ENCODE measurements at regions not wholly inside any gene's neighbourhood (a gene's known extent, or its start where the extent isn't known, plus 50 kb on each side); places are given as distances from the start of the nearest gene placed in this dataset.

DNA sequence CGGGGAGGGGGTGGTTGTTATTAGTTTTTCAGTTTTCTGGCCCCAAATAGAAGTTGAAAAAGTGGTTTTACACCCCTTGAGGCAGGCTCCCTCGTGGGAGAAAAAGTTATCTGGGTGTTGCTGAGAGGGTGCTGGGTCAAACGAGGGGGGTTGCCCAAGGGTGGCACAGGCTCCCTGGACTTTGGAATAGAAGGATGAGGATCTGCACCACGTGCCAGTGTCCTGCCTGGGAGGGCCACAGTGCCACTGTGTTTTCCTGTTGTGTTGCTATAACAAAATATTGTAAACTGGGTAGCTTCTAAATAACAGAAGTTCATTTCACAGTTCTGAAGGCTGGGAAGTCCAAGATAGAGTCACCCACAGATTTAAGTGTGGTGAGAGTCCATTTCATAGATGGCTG lies 181.9 kb downstream of the CXCL12 start:
- ChIA-PET CTCF (no interaction called here), POLR2A (ENCODE audit: unreplicated experiment) (no interaction called here)

DNA sequence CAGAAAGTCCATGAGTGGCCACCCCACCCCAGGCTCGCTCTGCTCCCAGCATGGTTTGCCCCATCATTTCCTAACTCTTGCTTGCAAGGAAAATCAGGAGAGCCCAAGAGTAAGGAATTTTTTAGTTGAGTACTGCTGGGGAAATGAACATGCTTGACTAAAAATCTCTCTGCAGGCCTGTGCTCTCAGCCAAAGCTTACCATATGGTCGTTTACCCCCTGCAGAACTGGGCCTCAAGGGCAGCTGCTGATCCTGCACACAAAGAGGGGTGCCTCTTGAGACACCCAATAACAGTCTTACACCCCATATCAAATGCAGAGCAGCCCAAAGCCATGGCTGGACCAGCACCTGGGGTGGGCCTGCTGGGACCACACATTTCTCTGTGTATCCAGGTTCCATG lies 183.2 kb downstream of the CXCL12 start:
- ChIA-PET POLR2A (ENCODE audit: unreplicated experiment) (no interaction called here), CTCF (no interaction called here)
- no peaks in the 10 kb centered on the region for H4K20me1 ChIP-seq (ENCODE audit: insufficient read depth)
- peaks cover 23% of the 10 kb centered on the region for H3K27me3 ChIP-seq (ENCODE audit: insufficient read depth, low read depth)
- H3K79me2 ChIP-seq (ENCODE audit: low read depth) = no peaks in the 10 kb centered on the region
- no peaks in the 10 kb centered on the region for H3K36me3 ChIP-seq (ENCODE audit: low read depth)
- H3K9me3 ChIP-seq (ENCODE audit: insufficient read depth, low read depth) = no peaks in the 10 kb centered on the region
- H3K27ac ChIP-seq = no peak overlapping the region
- no peak for DNase-seq
- no peaks in the 10 kb centered on the region for H3K4me1 ChIP-seq (replicated peaks; ENCODE audit: insufficient read depth)
- H3K4me3 ChIP-seq = no peak overlapping the region
- H2AFZ ChIP-seq = no peak overlapping the region
- intact Hi-C loops (cut with micrococcal nuclease; ENCODE audit: unreplicated experiment) = no loop called here
- no peak for TF ChIP-seq EZH2 (IDR thresholded peaks at IDR 0.05; ENCODE audit: low read depth)
- TF ChIP-seq, protein P1, sequence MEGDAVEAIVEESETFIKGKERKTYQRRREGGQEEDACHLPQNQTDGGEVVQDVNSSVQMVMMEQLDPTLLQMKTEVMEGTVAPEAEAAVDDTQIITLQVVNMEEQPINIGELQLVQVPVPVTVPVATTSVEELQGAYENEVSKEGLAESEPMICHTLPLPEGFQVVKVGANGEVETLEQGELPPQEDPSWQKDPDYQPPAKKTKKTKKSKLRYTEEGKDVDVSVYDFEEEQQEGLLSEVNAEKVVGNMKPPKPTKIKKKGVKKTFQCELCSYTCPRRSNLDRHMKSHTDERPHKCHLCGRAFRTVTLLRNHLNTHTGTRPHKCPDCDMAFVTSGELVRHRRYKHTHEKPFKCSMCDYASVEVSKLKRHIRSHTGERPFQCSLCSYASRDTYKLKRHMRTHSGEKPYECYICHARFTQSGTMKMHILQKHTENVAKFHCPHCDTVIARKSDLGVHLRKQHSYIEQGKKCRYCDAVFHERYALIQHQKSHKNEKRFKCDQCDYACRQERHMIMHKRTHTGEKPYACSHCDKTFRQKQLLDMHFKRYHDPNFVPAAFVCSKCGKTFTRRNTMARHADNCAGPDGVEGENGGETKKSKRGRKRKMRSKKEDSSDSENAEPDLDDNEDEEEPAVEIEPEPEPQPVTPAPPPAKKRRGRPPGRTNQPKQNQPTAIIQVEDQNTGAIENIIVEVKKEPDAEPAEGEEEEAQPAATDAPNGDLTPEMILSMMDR (conservative IDR thresholded peaks at IDR 0.05) = no peak
- BruUV-seq (replicated peaks) = no TSS peak
- no peaks in the 10 kb centered on the region for H3F3A ChIP-seq (ENCODE audit: insufficient read depth, low read depth)
- no peak overlapping the region for H3K4me2 ChIP-seq
- no peaks in the 10 kb centered on the region for H3K9me2 ChIP-seq (ENCODE audit: insufficient read depth)

More for the DNA sequence above, 181.9 kb downstream of the CXCL12 start:
- no TSS peak for BruUV-seq (replicated peaks)
- H3K36me3 ChIP-seq (ENCODE audit: low read depth) = no peaks in the 10 kb centered on the region
- no peaks in the 10 kb centered on the region for H3K79me2 ChIP-seq (ENCODE audit: low read depth)
- H2AFZ ChIP-seq = no peak overlapping the region
- no peaks in the 10 kb centered on the region for H4K20me1 ChIP-seq (ENCODE audit: insufficient read depth)
- no peak overlapping the region for H3K4me2 ChIP-seq
- H3K4me3 ChIP-seq = no peak overlapping the region
- no peaks in the 10 kb centered on the region for H3F3A ChIP-seq (ENCODE audit: insufficient read depth, low read depth)
- no peaks in the 10 kb centered on the region for H3K4me1 ChIP-seq (replicated peaks; ENCODE audit: insufficient read depth)
- intact Hi-C loops (cut with micrococcal nuclease; ENCODE audit: unreplicated experiment) = no loop called here
- no peak overlapping the region for H3K27ac ChIP-seq
- H3K9me2 ChIP-seq (ENCODE audit: insufficient read depth) = no peaks in the 10 kb centered on the region
- TF ChIP-seq, protein P1 (conservative IDR thresholded peaks at IDR 0.05) = no peak
- TF ChIP-seq EZH2 (IDR thresholded peaks at IDR 0.05; ENCODE audit: low read depth) = no peak
- peaks cover 31% of the 10 kb centered on the region for H3K27me3 ChIP-seq (ENCODE audit: insufficient read depth, low read depth)
- DNase-seq = no peak
- no peaks in the 10 kb centered on the region for H3K9me3 ChIP-seq (ENCODE audit: insufficient read depth, low read depth)

DNA sequence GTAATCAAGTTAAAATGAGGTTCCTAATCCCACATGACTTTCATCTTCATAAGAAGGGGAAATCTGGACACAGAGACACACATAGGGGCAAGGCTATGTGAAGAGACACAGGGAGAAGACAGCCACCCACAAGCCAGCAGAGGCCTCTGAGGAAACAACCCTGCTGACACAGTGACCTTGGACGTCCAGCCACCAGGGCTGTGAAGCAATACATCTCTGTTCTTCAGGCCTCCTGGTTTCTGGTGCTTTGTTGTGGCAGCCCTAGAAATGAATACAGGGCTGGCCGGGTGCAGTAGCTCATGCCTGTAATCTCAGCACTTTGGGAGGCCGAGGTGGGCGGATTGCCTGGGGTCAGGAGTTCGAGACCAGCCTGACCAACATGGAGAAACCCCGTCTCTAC lies 183.9 kb downstream of the CXCL12 start:
- Histone ChIP-seq H3K9me3 (ENCODE audit: insufficient read depth, low read depth) (no peaks in the 10 kb centered on the region), H3K9me2 (ENCODE audit: insufficient read depth) (no peaks in the 10 kb centered on the region), H4K20me1 (ENCODE audit: insufficient read depth) (no peaks in the 10 kb centered on the region), H3K4me1 (replicated peaks; ENCODE audit: insufficient read depth) (no peaks in the 10 kb centered on the region), H3K36me3 (ENCODE audit: low read depth) (no peaks in the 10 kb centered on the region), H3K4me2 (no peak overlapping the region), H3F3A (ENCODE audit: insufficient read depth, low read depth) (no peaks in the 10 kb centered on the region), H3K27ac (no peak overlapping the region), H2AFZ (no peak overlapping the region), H3K4me3 (no peak overlapping the region), H3K27me3 (ENCODE audit: insufficient read depth, low read depth) (peaks cover 17% of the 10 kb centered on the region), H3K79me2 (ENCODE audit: low read depth) (no peaks in the 10 kb centered on the region)
- no peak for DNase-seq
- no TSS peak for BruUV-seq (replicated peaks)
- TF ChIP-seq, protein P1 (conservative IDR thresholded peaks at IDR 0.05) = no peak
- TF ChIP-seq EZH2 (IDR thresholded peaks at IDR 0.05; ENCODE audit: low read depth) = no peak
- intact Hi-C loops (cut with micrococcal nuclease; ENCODE audit: unreplicated experiment) = no loop called here
- CTCF ChIA-PET = no interaction called here
- POLR2A ChIA-PET (ENCODE audit: unreplicated experiment) = no interaction called here

Data from PC-9 (cell line).